ENCODE measurements at regions not wholly inside any gene's neighbourhood (a gene's known extent, or its start where the extent isn't known, plus 50 kb on each side); places are given as distances from the start of the nearest gene placed in this dataset.

DNA sequence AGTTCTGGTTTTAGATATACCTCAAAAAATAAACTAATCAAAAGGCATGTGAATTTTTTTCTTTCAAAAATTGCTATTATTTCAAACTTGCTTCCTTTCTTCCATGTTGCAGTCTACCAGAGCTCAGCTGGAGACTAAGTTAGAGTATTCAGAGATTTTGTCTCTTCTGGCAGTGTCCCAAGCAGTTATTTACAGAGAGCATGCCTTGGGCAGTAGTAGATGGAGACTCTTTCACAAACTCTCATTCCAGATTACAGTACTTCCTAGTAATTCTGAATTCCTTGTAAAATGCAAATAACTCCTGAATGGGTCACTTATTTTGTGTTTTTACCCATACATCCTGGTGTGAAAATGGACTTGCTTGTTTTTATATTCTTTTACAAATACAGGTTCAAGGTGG is 703.4 kb downstream of the EPHA7 start:
- no peak for DNase-seq (ENCODE audit: extremely low spot score in 2 of 2)
- no peak for TF ChIP-seq POLR2A (IDR thresholded peaks at IDR 0.05)
- TF ChIP-seq, protein P1, sequence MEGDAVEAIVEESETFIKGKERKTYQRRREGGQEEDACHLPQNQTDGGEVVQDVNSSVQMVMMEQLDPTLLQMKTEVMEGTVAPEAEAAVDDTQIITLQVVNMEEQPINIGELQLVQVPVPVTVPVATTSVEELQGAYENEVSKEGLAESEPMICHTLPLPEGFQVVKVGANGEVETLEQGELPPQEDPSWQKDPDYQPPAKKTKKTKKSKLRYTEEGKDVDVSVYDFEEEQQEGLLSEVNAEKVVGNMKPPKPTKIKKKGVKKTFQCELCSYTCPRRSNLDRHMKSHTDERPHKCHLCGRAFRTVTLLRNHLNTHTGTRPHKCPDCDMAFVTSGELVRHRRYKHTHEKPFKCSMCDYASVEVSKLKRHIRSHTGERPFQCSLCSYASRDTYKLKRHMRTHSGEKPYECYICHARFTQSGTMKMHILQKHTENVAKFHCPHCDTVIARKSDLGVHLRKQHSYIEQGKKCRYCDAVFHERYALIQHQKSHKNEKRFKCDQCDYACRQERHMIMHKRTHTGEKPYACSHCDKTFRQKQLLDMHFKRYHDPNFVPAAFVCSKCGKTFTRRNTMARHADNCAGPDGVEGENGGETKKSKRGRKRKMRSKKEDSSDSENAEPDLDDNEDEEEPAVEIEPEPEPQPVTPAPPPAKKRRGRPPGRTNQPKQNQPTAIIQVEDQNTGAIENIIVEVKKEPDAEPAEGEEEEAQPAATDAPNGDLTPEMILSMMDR (IDR thresholded peaks at IDR 0.05): no peak
- TF ChIP-seq POLR2AphosphoS5 (IDR thresholded peaks at IDR 0.05; ENCODE audit: insufficient read depth in 1 of 2, low read depth in 1 of 2): no peak
- H3K36me3 ChIP-seq: no peaks in the 10 kb centered on the region

DNA sequence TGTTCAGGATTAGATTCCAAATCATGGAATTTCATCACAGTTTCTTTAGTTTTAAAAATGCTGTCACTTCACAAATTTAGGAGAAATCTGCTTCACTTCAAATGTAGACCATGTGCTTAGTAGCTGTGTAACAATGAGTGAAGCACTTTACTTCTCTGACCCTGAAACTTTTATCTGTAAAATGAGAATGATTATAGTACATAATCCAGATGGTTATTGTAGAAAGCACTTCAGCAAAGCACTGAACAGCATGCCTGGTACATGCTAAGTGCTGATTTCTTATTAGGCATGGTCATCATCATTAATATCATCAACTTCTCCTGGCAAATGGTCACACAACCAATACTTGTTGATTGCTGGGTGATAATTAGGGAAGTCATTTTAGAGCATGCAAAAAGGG is 705.0 kb downstream of the EPHA7 start:
- no peak overlapping the region for H3K4me3 ChIP-seq
- no peaks in the 10 kb centered on the region for H3K9me3 ChIP-seq
- H3K4me1 ChIP-seq: no peaks in the 10 kb centered on the region
- intact Hi-C loops (cut with DNase I): no loop called here
- H3K27me3 ChIP-seq: no peaks in the 10 kb centered on the region
- TF ChIP-seq POLR2A (IDR thresholded peaks at IDR 0.05) (no peak), POLR2AphosphoS5 (IDR thresholded peaks at IDR 0.05; ENCODE audit: insufficient read depth in 1 of 2, low read depth in 1 of 2) (no peak)
- TF ChIP-seq, protein P1 (IDR thresholded peaks at IDR 0.05): no peak
- no peak for DNase-seq (ENCODE audit: extremely low spot score in 2 of 2)
- no peaks in the 10 kb centered on the region for H3K36me3 ChIP-seq
- H3K27ac ChIP-seq: no peak overlapping the region

More for the DNA sequence above, 703.4 kb downstream of the EPHA7 start:
- no peaks in the 10 kb centered on the region for H3K4me1 ChIP-seq
- H3K27ac ChIP-seq: no peak overlapping the region
- H3K4me3 ChIP-seq: no peak overlapping the region
- H3K9me3 ChIP-seq: no peaks in the 10 kb centered on the region
- intact Hi-C loops (cut with DNase I): no loop called here
- H3K27me3 ChIP-seq: no peaks in the 10 kb centered on the region

DNA sequence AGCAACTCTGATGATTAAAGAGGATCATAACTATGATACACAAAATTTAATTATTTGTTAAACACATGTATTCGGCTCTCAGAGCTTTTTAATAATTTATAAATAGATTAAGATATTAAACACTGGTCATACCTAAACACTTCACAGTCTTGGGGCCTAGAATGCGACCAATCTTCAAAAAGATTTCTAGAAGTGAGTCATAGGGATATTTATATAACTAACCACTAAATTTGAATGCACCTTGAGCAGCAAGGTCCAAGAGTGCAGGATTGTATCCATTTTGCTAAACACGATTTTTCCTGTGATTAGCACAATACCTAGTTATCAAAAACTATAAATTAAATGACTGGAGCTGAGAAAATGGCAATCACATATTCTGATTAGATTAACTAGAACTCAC is 709.3 kb downstream of the EPHA7 start:
- TF ChIP-seq, protein P1 (IDR thresholded peaks at IDR 0.05): no peak
- TF ChIP-seq POLR2A (IDR thresholded peaks at IDR 0.05) (no peak), POLR2AphosphoS5 (IDR thresholded peaks at IDR 0.05; ENCODE audit: insufficient read depth in 1 of 2, low read depth in 1 of 2) (no peak)
- Histone ChIP-seq H3K27ac (no peak overlapping the region), H3K27me3 (no peaks in the 10 kb centered on the region), H3K9me3 (no peaks in the 10 kb centered on the region), H3K4me1 (no peaks in the 10 kb centered on the region), H3K4me3 (no peak overlapping the region), H3K36me3 (no peaks in the 10 kb centered on the region)
- intact Hi-C loops (cut with DNase I): no loop called here
- DNase-seq (ENCODE audit: extremely low spot score in 2 of 2): no peak

DNA sequence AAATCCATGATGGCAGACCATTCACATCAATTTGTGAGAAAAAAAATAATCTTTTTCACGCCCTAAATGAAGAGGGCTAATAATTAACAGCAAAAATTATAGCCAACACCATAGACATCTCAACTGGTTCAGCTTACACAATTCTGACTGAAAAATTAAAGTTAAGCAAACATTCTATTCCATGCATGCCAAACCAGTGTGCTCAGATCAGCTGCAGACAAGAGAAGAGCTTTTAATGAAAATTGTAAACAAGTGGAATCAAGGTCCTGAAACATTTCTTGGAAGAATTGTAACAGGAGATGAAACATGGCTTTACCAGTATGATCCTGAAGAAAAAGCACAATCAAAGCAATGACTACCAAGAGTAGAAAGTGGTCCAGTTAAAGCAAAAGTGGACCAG is 710.4 kb downstream of the EPHA7 start:
- Histone ChIP-seq H3K4me1 (no peaks in the 10 kb centered on the region), H3K36me3 (no peaks in the 10 kb centered on the region), H3K27ac (no peak overlapping the region), H3K27me3 (no peaks in the 10 kb centered on the region), H3K4me3 (no peak overlapping the region), H3K9me3 (no peaks in the 10 kb centered on the region)
- DNase-seq (ENCODE audit: extremely low spot score in 2 of 2): no peak
- TF ChIP-seq, protein P1 (IDR thresholded peaks at IDR 0.05): no peak
- no peak for TF ChIP-seq POLR2AphosphoS5 (IDR thresholded peaks at IDR 0.05; ENCODE audit: insufficient read depth in 1 of 2, low read depth in 1 of 2)
- TF ChIP-seq POLR2A (IDR thresholded peaks at IDR 0.05): no peak
- intact Hi-C loops (cut with DNase I): no loop called here

DNA sequence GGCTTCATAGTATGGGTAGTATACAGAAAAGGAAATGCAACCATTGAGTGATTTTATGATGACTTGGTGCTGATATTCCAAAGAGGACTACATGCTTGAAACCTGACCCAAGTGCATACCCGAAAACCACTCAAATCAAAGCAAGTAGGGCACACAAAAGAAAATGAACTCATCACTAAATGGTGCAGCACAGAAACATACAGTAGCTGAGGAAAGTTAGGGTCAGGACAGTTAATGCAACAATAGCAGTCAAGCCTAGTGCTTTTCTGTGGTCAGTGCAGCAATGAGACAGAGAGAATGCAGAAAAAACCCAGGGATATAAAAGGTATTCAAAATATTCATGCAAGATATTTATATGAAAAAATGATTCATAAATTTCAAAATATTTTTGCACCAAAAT is 711.1 kb downstream of the EPHA7 start:
- no peak for TF ChIP-seq POLR2AphosphoS5 (IDR thresholded peaks at IDR 0.05; ENCODE audit: insufficient read depth in 1 of 2, low read depth in 1 of 2)
- H3K4me3 ChIP-seq: no peak overlapping the region
- intact Hi-C loops (cut with DNase I): no loop called here

DNA sequence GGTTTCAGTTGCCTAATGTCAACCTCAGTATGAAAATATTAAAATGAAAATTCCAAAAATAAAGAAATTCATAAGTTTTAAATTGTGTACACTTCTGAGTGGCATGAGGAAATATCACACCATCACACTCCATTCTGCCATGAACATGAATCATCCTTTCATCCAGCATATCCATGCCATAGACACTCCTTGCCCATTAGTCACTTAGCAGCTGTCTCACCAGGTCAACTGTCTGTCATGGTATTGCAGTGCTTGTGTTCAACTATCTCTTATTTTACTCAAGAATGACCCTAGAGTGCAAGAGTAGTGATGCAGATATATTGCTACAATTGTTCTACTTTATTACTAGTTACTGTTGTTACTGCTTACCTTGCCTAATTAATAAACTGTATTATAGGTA is 712.4 kb downstream of the EPHA7 start:
- H3K27ac ChIP-seq: no peak overlapping the region
- no peaks in the 10 kb centered on the region for H3K4me1 ChIP-seq
- TF ChIP-seq, protein P1 (IDR thresholded peaks at IDR 0.05): no peak
- TF ChIP-seq POLR2AphosphoS5 (IDR thresholded peaks at IDR 0.05; ENCODE audit: insufficient read depth in 1 of 2, low read depth in 1 of 2) (no peak), POLR2A (IDR thresholded peaks at IDR 0.05) (no peak)
- H3K36me3 ChIP-seq: no peaks in the 10 kb centered on the region
- intact Hi-C loops (cut with DNase I): no loop called here
- H3K4me3 ChIP-seq: no peak overlapping the region
- no peak for DNase-seq (ENCODE audit: extremely low spot score in 2 of 2)
- H3K27me3 ChIP-seq: no peaks in the 10 kb centered on the region
- H3K9me3 ChIP-seq: no peaks in the 10 kb centered on the region

More for the DNA sequence above, 711.1 kb downstream of the EPHA7 start:
- H3K27ac ChIP-seq: no peak overlapping the region
- no peaks in the 10 kb centered on the region for H3K9me3 ChIP-seq
- H3K36me3 ChIP-seq: no peaks in the 10 kb centered on the region
- no peaks in the 10 kb centered on the region for H3K27me3 ChIP-seq
- no peaks in the 10 kb centered on the region for H3K4me1 ChIP-seq
- no peak for DNase-seq (ENCODE audit: extremely low spot score in 2 of 2)
